HG03442 (cell line): ENCODE measurements at regions not wholly inside any gene's neighbourhood (a gene's known extent, or its start where the extent isn't known, plus 50 kb on each side); places are given as distances from the start of the nearest gene placed in this dataset.
A peak's percentile ranks its signal among the peaks of the same experiment; 100 is the strongest.

Experiments
- ATAC-seq: cut with Tn5 transposase; IDR thresholded peaks from one replicate; pipeline ENCODE4 v1.9.1; 2021; ENCODE audit warnings: mild to moderate bottlenecking, moderate library complexity; ENCODE audit not compliant: unreplicated experiment

DNA sequence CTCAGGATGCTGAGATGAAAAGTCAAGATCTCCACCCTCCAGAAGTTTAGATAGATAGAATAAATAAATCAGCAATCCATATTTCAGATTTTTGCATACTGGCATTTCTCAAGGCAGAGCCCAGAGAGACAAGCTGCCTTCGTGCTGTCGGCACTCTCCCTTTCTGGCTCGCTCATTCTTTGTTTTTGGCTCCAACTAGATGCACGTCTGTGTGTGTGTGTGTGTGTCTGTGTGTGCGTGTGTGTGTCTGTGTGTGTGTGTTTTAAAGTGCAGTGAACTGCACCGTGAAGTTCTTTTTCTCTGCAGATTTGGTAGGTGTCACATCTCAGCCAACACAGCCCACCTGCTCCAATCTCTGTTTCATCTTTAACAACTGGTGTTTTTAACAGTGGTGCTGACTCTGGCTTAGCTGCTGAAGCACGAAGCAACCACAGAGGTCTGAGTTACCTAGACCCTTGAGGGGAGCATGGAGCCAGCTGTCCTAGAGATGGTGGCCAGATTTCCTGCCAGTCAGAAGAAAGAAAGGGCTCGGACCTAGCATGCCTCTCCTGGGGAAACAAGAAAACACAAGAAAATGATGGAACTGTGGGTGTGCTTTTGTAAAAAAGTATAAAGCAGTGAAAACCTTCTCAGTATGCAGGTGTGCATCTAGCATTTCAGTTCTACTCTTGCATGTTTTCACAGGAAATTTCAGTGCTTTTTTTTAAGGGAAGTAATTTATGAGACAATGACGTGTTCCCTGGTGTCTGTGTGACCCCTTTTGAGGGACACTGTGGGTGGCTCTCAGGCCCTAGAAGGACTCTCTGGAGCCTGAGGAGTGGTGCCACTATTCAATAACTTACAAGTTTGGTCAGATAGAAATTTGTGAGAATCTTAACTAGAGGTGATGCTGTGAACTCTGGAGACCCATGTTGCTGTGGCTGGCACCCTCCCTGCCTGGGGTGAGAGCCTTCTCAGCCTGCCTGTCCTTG lies 364.3 kb downstream of the RNF144A start:
- ATAC-seq: no peak

DNA sequence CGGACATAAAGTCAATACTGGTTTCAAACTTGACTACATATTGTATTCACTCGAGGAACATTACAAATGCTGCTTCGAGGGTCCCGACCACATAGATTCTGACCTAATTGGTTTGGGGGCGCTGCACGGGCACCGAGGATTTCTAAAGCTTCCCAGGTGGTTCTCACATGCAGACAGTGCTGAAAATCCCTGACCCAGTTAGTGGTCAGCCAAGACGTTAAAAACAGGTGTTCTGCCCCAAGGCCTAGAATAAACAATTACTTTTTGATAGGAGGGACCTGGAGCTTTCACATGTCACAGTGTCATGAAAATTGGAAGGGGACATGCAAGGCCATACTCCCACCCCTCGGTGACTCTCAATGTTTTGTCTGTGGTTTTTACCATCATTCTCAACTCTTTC lies 368.9 kb downstream of the RNF144A start:
- ATAC-seq: no peak

DNA sequence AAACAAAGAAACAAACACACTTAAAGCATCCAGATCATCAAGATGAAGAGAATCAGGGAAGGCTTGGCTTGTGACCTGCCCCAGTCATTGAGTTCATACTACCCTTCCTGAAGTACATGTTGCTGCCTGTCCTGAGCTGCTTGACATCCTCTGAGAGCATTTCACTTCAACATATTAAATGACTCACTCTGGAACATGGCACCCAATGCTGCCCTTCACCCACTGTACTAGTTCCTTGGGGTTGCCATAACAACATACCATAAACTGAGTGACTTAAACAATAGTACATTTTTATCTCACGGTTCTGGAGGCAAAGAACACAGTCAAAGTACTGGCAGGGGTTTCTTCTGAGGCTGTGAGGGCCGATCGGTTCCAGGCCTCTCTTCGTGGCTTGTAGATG lies 371.3 kb downstream of the RNF144A start:
- ATAC-seq: no peak

DNA sequence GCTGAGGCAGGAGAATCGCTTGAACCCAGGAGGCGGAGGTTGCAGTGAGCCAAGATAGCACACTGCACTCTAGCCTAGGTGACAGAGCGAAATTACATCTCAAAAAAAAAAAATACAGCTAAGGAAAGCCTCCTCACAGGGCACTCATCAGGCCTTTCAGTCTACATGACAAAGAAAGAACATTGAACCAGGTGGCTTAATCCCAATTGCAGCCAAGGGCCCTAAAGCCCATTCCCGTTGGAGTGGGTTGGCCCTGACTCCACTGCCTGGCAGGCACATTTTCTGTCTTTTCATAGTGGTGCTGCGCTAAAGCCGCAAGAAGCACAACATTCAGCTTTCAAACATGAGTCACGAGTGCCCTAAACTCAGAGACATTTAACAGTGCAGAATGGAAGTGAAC lies 372.5 kb downstream of the RNF144A start:
- no peak for ATAC-seq

DNA sequence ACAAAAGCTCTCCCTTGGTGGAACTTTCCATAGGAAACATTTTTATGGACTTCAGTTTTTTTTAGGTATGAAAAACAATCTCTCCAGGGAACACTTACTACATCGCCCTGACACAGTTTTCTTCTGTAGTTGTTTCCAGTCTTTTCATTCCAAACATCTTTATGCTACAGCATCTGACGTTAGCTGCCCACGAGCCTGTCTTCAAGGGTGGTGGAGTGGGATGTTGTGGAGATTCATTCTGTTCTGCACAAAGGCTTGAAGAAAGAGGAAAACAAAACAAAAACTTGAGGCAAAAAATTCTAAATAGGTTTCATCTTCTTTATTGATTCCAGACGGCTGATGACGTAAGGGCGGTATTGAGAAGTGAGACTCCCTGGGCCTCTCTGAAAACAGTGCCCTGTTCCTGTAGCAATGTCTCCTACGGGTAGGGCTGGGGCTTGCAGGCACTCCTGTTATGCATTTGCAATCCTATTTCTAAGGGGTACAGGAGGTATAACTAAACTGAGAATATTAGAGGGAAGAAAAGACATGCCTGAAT lies 375.0 kb downstream of the RNF144A start:
- ATAC-seq: no peak

DNA sequence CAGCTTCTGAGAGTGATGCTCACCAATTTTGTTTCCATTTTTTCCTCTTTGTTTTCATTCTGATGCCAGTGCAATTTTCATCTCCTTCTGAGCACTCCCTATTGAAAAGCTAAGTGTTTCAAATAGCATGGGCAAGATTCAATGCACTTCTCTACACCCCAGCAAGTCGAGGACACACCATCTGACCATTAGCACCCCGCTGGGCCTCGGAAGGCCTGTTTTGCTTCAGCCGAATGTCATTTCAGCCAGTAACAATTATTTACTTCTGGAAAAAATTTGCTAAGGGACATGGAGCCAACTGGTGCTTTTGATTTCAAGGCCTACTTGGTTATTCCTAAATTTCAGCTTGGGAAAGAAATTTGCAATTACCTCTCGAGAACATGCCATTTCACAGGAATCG lies 392.4 kb downstream of the RNF144A start:
- ATAC-seq: no peak

DNA sequence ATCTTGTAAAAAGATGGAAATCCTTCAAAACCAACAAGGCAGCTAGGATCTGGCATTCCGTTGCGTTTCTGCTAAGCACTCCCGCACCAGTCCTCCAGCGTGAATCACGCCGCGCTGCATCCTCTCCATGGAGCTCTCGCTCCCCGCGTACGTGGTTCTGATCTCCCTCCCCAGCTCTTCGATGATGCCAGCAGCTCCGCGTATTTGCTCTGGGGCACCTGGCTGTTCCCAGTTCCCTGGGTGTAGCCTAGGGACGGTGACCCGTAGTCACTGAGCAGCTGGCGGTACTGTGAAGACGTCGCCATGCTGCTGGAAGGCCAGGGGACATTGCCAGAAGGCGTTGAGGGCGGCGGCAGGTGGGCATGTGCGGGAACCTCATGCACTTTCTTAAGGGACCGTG lies 407.5 kb downstream of the RNF144A start:
- ATAC-seq: no peak

DNA sequence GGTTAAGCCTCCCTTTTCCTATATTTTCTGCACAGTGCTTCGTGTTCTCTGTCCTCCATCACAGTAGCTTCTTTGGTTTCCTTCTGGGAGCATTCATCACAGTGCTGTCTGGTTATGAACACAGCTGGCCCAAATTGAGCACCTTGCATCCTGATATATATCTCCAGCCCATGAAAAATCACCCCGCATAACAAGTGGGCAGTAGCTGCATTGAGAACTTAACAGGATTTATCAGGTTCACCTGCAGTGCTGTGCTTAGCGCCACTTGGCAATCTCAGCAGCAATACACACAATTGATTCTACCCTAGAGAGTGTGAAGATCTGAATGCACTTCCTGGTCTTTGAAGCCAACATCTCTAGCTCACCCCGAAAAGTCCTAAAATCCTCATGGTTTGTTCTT lies 408.0 kb downstream of the RNF144A start:
- ATAC-seq: no peak

DNA sequence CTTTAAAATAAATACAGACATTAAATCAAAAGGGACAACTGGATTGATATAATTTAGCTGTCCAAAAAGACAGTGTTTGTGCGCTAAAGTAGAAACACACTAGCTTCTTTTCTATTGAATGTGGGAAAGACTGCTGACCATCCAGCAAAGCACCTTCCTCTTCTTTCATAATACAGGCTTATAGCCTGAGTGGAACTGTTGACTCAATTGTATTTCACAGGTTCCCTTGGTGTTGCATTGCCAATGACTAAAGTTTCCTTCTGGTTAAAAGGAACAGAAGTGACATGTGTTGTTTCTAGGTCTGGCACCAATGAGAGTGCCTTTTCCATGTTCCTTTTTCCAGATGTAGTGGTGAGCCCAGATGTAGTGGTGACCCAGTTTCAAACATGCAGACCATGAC lies 412.3 kb downstream of the RNF144A start:
- no peak for ATAC-seq

DNA sequence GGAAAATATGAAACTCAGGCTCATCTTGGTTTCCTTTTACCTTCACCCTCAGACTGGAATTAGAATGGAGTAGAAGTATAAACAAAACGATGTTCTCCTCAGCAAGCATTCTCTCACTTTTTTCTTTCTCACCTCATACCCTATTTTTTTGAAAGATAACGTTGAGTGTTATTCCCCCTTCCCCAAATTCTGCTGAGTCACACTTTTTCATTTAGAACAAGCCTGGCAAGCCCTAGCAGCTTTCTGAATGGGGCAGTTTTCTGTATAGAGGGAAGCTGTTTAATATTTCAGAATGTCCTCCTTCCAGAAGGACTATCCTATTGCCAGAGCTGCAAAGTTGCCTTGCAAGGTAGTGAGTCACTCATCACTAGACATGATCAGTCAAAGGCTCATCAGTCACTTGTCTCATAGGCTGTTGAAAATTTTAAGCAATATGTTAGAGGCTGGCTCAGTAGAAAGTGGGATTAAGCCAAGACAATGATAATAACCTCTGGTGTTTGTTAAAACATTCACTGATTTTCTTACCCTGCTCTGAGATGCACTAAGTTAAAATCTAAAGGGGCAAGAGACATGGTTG lies 416.1 kb downstream of the RNF144A start:
- no peak for ATAC-seq

DNA sequence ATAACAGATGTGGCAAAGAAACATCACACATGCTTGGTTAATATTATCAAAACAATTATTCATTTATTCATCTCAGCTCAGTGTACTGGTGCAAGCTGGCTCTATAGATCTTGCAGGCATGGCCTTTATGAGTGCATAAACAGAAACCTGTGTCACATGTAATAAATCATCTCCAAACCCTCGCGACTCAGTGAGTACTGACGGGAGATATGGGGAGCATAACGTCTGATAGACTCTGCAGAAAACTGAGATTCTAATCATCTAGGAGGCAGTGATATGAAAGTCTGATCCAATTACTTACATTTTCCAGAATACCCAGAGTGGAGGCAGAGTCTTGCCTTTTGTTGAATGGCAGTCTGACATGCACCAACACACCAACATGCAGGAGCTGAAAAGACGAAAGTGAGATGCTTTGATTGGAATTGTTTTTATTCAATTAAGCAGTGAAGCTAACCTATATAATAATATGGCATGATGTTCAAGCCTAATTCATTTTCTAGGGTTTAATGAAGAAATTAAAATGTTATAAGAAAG lies 416.8 kb downstream of the RNF144A start:
- no peak for ATAC-seq

DNA sequence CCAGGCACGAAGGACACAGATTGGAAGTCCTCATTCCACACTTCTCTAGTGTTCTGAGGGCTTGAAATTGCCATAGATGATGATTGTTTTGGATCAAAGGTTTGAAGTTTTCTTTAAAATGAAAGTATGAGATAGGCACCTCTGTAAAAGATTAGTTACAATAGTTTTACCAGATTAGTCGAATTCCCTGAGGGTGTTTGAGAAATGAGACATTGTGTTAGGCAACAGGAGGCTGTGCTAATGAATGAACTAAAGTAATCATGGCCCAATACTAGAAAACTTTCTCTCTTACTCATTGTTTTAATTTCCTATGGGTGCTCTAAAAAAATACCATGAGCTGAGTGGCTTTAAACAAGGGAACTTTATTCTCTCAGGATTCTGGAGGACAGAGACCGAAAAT lies 421.7 kb downstream of the RNF144A start:
- no peak for ATAC-seq

DNA sequence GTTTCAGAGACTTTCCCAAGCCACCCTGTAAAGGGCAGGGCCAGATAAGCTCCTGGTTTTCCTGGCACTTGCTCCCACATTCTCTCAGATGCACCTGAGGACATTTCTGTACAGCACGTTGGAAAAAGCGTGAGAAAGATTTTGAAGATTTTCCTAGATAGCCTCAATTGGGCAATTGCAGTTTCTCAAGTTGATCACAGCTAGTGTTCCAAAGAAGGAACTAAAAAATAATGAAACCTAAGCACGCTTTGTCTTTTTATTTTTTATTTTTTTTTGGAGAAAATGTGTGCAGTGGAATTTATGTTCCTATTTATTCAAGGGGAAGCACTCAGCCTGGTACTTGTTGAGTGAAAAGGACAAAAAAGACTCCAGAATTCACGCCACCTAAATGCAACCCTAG lies 429.1 kb downstream of the RNF144A start:
- ATAC-seq: no peak

DNA sequence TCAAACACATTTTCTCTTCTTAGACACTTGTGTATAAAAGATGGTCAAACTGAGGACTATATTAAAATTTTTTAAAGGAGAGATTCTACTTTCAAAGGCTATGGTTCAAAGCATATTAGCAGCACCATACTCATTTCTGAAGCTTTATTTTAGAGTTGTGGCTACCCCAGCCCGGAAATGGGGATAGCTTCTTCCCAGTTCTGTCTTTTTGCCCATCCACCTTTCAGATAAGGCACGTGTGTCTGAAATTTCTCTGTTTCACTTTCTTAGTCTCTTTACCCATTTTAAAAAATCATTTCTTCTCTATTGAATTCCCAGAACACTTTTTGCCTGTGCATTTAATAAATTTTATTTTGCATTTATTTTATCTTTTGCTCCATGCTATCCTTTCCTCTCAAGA lies 431.5 kb downstream of the RNF144A start:
- ATAC-seq: peak; percentile 70

DNA sequence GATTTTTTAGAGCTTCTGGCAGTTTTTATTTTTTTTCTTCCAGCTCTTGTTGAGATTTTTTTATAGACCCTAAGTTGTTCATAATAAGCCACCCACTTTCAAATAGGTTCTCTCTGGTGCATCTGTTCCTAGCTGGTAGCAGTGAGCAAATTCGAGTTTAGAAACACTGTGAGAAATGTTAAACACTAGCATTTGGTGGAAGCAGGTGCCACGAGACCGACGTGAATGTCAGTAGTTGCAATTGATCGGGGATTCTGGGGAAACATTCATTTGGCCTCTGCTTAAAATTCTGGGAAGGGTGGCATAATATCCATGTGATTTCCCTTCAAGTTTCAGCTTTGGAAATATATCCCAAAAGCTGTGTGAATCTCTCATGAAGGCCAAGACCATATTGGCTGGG lies 435.0 kb downstream of the RNF144A start:
- ATAC-seq: no peak

DNA sequence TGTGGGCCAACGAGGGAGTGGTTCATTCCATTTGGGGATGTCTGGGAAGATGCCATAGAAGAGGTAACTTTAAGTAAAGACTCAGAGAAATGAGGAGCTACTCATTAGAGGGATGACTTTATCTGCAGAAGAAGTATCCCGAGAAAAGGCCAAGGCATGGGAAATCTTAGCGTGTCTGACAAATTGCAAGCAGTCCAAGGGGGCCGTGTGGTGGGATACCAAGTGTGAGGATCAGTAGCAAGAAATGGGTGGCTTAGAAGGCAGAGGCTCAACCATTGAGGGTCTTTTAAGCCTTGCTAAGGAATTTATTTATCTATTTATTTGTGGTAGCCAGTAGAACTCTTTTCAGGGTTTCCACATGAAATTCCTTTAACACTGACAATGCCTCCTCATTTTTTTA lies 436.4 kb downstream of the RNF144A start:
- no peak for ATAC-seq

DNA sequence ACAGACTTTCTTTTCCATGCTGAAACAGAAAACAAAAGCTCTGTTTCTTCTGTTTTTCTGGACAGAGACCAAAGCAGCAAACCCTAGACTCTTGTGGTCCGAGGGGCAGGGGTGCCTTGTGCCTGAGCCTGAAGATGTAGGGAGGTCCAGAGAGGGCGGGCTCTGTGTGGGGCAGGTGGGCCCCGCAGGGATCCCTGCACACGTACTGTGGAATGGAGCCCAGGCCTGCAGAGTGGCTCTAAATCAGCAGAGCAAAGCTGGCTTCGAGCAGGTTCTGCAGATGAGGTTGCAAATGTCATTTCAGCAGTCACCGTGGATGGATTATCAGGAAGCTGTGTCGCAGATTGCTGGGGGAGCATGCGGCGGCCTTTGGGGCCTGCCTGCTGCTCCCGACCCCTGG lies 438.6 kb downstream of the RNF144A start:
- ATAC-seq: no peak

DNA sequence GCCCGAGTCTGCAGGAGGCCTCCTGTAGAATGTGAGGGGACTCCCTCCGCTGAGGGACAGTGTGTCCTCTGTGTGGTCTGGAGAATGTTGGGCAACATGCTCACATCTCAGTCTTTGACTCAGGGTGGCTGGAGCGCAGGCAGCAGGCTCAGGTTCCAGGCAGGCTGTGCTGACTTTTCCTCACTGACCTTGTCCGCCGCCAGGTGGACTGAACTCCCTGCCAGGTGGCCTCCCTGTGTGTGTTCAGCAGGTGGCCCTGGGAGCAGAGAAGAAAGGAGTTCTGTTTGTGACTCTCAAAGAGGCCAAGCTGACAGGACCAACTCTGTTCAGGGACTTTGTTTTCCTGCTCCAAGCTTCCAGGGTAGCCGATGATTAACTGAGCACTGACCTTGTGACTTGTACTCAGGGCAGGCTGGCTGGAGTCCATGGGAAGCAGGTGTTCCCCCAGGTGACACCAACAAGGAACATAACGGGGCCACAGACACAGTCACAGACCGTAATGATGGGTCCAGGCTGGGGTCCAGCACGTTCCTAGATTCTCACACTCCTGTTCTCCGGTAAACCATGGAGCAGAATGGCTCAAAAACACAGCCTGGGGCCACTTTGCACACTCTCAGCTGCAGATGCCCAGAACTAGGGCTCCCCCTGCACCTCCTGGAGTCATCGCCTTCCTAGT lies 439.8 kb downstream of the RNF144A start:
- ATAC-seq: no peak

DNA sequence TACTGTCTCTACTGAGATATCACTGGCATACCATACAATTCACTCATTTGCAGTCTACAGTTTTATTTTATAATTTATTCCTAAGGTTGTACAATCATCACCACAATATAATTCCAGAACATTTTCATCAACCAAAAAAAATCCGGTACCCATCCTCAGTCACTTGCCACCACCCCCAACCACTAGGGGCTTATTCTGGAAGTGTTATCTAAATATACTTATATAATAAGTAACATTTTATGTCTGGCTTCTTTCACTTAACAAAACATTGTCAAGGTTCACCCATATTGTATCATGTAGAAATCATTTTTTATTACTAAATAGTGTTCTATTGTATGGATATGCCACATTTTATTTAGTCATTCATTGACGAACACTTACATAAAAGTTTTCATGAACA lies 440.8 kb downstream of the RNF144A start:
- no peak for ATAC-seq

DNA sequence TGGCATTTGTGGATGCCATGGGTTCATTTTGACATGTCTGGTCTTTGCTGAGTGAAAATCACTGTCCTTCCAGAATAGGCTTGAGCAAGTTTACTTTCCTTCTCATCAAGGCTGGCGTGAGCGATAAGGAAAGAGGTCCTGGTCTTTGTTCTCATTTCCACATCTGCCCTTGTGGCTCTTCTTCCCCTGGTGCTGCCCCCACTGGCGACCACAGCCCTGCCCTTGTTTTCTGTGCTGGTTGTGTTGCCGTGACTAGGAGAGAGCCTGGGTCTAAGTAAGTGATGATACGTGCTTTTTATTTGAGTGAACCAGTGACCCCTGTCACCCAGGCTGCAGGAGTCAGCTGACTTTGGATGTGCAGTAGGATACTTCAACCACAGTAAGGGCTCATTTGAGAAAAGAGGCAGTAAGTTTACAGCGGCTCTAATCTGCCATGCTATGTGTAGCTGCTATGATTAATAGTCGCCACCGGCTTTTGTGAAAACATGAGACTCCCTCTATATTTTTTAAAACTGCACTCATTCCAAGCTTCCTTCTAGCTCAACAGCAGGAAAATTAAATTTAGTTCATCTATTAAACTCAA lies 441.7 kb downstream of the RNF144A start:
- ATAC-seq: no peak

DNA sequence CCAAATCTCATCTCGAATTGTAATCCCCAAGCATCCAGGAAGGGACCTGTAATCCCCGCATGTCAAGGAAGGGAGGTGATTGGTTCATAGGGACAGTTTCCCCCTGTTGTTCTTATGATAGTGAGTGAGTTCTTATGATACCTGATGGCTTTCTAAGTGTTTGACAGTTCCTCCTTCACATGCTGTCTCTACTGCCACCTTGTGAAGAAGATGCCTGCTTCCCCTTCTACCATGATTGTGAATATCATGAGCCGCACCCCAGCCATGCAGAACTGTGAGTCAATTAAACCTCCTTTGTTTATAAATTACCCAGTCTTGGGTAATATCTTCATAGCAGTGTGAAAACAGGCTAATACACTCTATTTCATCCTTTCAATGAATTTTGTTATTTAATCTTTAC lies 446.7 kb downstream of the RNF144A start:
- ATAC-seq: no peak
